A673 (cell line): ENCODE measurements at regions not wholly inside any gene's neighbourhood (a gene's known extent, or its start where the extent isn't known, plus 50 kb on each side); places are given as distances from the start of the nearest gene placed in this dataset.

Source experiments
- BruUV-seq: library from RNA; stranded (reverse); fragments of 400-500 nt; replicated peaks from 2 replicates; lab custom pipeline; 2021; lab: Mats Ljungman, UMichigan
- CTCF ChIA-PET: fragments of 300-600 bp; sonication (Branson Sonifier 250); formaldehyde crosslinking; loops from one replicate; lab custom pipeline; 2022; ENCODE audit warnings: antibody characterized with exemption; lab: Charles Lee
- POLR2A ChIA-PET: fragments of 300-600 bp; sonication (Branson Sonifier 250); formaldehyde crosslinking; loops from one replicate; lab custom pipeline; 2022; ENCODE audit warnings: antibody characterized with exemption; ENCODE audit not compliant: low non-redundant PET; lab: Charles Lee
- DNase-seq: peaks from one replicate; pipeline ENCODE4 v3.0.0-alpha.2; 2015; ENCODE audit warnings: low spot score
- H3K27ac ChIP-seq: fragments of 200-600 bp; sonication (generic); 2 replicates; pipeline ENCODE4 v1.5.1; 2016; ENCODE audit warnings: mixed run types, low read depth, mild to moderate bottlenecking, mixed read lengths, antibody characterized with exemption, low read length; ENCODE audit not compliant: poor library complexity, severe bottlenecking
- H3K27me3 ChIP-seq: fragments of 200-600 bp; sonication (generic); replicated peaks from 2 replicates; pipeline ENCODE4 v1.6.1; 2017; ENCODE audit warnings: mixed run types, low read depth, mild to moderate bottlenecking, mixed read lengths, antibody characterized with exemption, low read length; ENCODE audit not compliant: insufficient read depth, poor library complexity
- H3K36me3 ChIP-seq: fragments of 200-600 bp; sonication (generic); 2 replicates; pipeline ENCODE4 v1.6.1; 2016; ENCODE audit warnings: mixed run types, mild to moderate bottlenecking, mixed read lengths, antibody characterized with exemption, low read length; ENCODE audit not compliant: insufficient read depth, poor library complexity, severe bottlenecking
- H3K4me1 ChIP-seq: fragments of 200-600 bp; sonication (generic); 2 replicates; pipeline ENCODE4 v1.6.1; 2017; ENCODE audit warnings: mixed run types, mild to moderate bottlenecking, mixed read lengths, antibody characterized with exemption, low read length; ENCODE audit not compliant: insufficient read depth, poor library complexity, severe bottlenecking
- H3K4me3 ChIP-seq: fragments of 200-600 bp; sonication (generic); 2 replicates; pipeline ENCODE4 v1.5.1; 2016; ENCODE audit warnings: low read depth, mixed run types, mild to moderate bottlenecking, mixed read lengths, low read length; ENCODE audit not compliant: poor library complexity, severe bottlenecking
- H3K9me3 ChIP-seq: fragments of 200-600 bp; sonication (generic); 2 replicates; pipeline ENCODE4 v1.6.1; 2016; ENCODE audit warnings: mixed run types, low read depth, mild to moderate bottlenecking, mixed read lengths, antibody characterized with exemption, low read length; ENCODE audit not compliant: poor library complexity, severe bottlenecking
- EZH2 ChIP-seq: fragments of 200-600 bp; sonication (generic); IDR thresholded peaks from 2 replicates; pipeline ENCODE4 v1.6.1; 2017; ENCODE audit warnings: borderline replicate concordance, low read depth, mild to moderate bottlenecking, mixed read lengths, antibody characterized with exemption, low read length; ENCODE audit not compliant: poor library complexity, severe bottlenecking
- intact Hi-C: fragments of 100-400 bp; cut with micrococcal nuclease; formaldehyde crosslinking; loops from one replicate; pipeline ENCODE4 v1.10.0; 2022; ENCODE audit not compliant: unreplicated experiment
- TF ChIP-seq, protein P1 (sequence below): fragments of 300-800, 200-600 bp; sonication (generic); conservative IDR thresholded peaks from 2 replicates; pipeline ENCODE4 v1.5.1; 2017; ENCODE audit warnings: low read depth, mild to moderate bottlenecking, antibody characterized with exemption, low read length, moderate library complexity, mixed read lengths

DNA sequence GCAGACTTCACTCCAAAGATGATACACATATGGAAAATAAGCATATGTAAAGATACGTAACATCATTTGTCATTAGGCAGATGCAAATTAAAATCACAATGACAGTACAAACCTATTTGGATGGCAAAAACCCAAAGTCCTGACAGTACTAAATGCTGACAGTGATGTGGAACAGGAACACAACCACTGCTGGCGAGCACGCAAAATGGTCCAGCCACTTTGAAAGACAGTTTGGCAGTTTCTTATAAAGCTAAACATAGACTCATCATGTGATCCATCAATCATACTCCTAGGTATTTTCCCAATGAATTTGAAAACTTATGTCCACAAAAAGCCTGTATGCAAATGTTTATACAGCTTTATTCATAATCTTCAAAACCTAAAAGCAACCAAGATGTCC, 200.7 kb downstream of the RAMP3 start:
- intact Hi-C loops = no loop called here
- Histone ChIP-seq H3K9me3 (no peaks in the 10 kb centered on the region), H3K27me3 (peaks cover 36% of the 10 kb centered on the region), H3K27ac (no peak overlapping the region), H3K4me1 (no peaks in the 10 kb centered on the region), H3K36me3 (no peaks in the 10 kb centered on the region), H3K4me3 (no peak overlapping the region)
- ChIA-PET POLR2A (no interaction called here), CTCF (no interaction called here)
- BruUV-seq = no TSS peak
- DNase-seq = no peak
- TF ChIP-seq, protein P1, sequence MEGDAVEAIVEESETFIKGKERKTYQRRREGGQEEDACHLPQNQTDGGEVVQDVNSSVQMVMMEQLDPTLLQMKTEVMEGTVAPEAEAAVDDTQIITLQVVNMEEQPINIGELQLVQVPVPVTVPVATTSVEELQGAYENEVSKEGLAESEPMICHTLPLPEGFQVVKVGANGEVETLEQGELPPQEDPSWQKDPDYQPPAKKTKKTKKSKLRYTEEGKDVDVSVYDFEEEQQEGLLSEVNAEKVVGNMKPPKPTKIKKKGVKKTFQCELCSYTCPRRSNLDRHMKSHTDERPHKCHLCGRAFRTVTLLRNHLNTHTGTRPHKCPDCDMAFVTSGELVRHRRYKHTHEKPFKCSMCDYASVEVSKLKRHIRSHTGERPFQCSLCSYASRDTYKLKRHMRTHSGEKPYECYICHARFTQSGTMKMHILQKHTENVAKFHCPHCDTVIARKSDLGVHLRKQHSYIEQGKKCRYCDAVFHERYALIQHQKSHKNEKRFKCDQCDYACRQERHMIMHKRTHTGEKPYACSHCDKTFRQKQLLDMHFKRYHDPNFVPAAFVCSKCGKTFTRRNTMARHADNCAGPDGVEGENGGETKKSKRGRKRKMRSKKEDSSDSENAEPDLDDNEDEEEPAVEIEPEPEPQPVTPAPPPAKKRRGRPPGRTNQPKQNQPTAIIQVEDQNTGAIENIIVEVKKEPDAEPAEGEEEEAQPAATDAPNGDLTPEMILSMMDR = no peak

DNA sequence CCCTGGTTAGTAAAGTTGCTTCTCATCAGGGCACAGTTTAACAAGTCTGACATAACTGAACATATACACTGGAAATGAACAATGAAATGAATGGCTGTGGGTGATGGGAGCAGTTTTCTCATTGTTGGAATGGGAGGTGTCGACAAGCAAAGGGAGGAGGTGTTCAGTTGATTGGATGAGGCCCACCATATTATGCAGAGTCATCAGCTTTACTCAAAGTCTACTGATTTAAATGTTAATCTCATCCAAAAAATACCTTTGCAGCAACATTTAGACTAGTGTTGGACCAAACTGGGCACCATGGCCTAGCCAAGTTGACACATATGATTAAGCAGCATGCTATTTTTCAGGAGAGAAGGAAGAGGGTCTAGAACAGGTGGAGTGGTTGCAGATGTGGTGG, 201.7 kb downstream of the RAMP3 start:
- ChIA-PET CTCF (no interaction called here), POLR2A (no interaction called here)
- intact Hi-C loops = no loop called here
- no peak for DNase-seq
- Histone ChIP-seq H3K36me3 (no peaks in the 10 kb centered on the region), H3K4me3 (no peak overlapping the region), H3K27ac (no peak overlapping the region), H3K9me3 (no peaks in the 10 kb centered on the region), H3K27me3 (peaks cover 37% of the 10 kb centered on the region), H3K4me1 (no peaks in the 10 kb centered on the region)
- no TSS peak for BruUV-seq
- TF ChIP-seq, protein P1 = no peak
- TF ChIP-seq EZH2 = no peak

DNA sequence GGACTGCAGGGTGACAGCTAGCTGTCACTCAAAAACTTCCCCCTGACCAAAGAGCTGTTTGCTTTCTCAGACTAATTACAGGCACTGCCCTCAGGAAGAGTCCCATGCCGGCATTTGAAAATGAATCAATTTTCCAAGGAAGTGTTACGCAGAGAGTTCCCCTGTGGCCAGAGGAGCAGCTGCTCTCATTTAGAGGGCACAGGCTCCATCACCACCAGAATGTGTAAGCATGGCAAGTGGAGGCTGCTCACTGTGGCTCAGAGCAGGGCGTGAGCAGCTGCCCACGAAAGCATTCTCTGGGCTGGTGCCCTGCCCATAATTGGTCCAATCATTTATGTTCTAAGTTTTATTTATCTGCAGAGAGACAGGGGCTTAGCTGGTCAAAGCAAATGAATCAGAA, 202.2 kb downstream of the RAMP3 start:
- no TSS peak for BruUV-seq
- intact Hi-C loops = no loop called here
- no peak for DNase-seq
- H3K36me3 ChIP-seq = no peaks in the 10 kb centered on the region
- no peaks in the 10 kb centered on the region for H3K9me3 ChIP-seq
- H3K27ac ChIP-seq = no peak overlapping the region
- no peaks in the 10 kb centered on the region for H3K4me1 ChIP-seq
- H3K27me3 ChIP-seq = peaks cover 39% of the 10 kb centered on the region
- TF ChIP-seq EZH2 = no peak
- TF ChIP-seq, protein P1 = no peak
- CTCF ChIA-PET = no interaction called here
- POLR2A ChIA-PET = no interaction called here
- no peak overlapping the region for H3K4me3 ChIP-seq
